ENCODE measurements at regions not wholly inside any gene's neighbourhood (a gene's known extent, or its start where the extent isn't known, plus 50 kb on each side); places are given as distances from the start of the nearest gene placed in this dataset.

- H3K27ac ChIP-seq (ENCODE audit: low read length) = no peak overlapping the region
- no peaks in the 10 kb centered on the region for H3K4me1 ChIP-seq (ENCODE audit: control insufficient read depth, insufficient read depth, low read length)
- DNase-seq (ENCODE audit: low read depth, low spot score) = no peak
- ChIA-PET POLR2A (interaction anchor here (0.6 kb wide), 1 partner anchor 55 kb away, joined by 3 read pairs; no protein-coding TSS in a partner anchor), CTCF (no interaction called here)
- H3K36me3 ChIP-seq (ENCODE audit: control insufficient read depth, insufficient read depth, low read length) = no peaks in the 10 kb centered on the region
- no peaks in the 10 kb centered on the region for H3K9me3 ChIP-seq (ENCODE audit: control insufficient read depth, insufficient read depth, low read depth, low read length)
- intact Hi-C loops (cut with micrococcal nuclease; ENCODE audit: unreplicated experiment) (no loop called here), in situ Hi-C loops (cut with HindIII; ENCODE audit: low pct_unique_long_range_greater_than_20kb, low sequenced_read_pairs) (no loop called here)
- no peak for ATAC-seq
- no peak for TF ChIP-seq POLR2AphosphoS5 (IDR thresholded peaks at IDR 0.05; ENCODE audit: low read depth, low read length)
- no peak for TF ChIP-seq REST (IDR thresholded peaks at IDR 0.05; ENCODE audit: insufficient read depth in 1 of 2, low read depth in 2 of 2, low read length in 1 of 2)
- no peak for TF ChIP-seq CTCF (IDR thresholded peaks at IDR 0.05)
- TF ChIP-seq SIN3A (IDR thresholded peaks at IDR 0.05; ENCODE audit: borderline replicate concordance, insufficient read depth, low read depth, low read length) = no peak
- no peak for TF ChIP-seq TCF7L2 (IDR thresholded peaks at IDR 0.05; ENCODE audit: low read depth, low read length)
- H3K27me3 ChIP-seq (ENCODE audit: control insufficient read depth, insufficient read depth, low read length) = no peaks in the 10 kb centered on the region
- BruUV-seq (replicated peaks) = no TSS peak
- no peak overlapping the region for H3K4me3 ChIP-seq (ENCODE audit: low read depth in 2 of 2, low read length in 2 of 2)
Observed at GRCh38 chr9:91004992-91005391, 203.4 kb downstream of the SYK start.

- Histone ChIP-seq H3K36me3 (ENCODE audit: control insufficient read depth, insufficient read depth, low read length) (no peaks in the 10 kb centered on the region), H3K27me3 (ENCODE audit: control insufficient read depth, insufficient read depth, low read length) (no peaks in the 10 kb centered on the region), H3K27ac (ENCODE audit: low read length) (no peak overlapping the region), H3K4me1 (ENCODE audit: control insufficient read depth, insufficient read depth, low read length) (no peaks in the 10 kb centered on the region), H3K9me3 (ENCODE audit: control insufficient read depth, insufficient read depth, low read depth, low read length) (no peaks in the 10 kb centered on the region), H3K4me3 (ENCODE audit: low read depth in 2 of 2, low read length in 2 of 2) (no peak overlapping the region)
- TF ChIP-seq CTCF (IDR thresholded peaks at IDR 0.05) (no peak), REST (IDR thresholded peaks at IDR 0.05; ENCODE audit: insufficient read depth in 1 of 2, low read depth in 2 of 2, low read length in 1 of 2) (no peak)
- in situ Hi-C loops (cut with HindIII; ENCODE audit: low pct_unique_long_range_greater_than_20kb, low sequenced_read_pairs) = no loop called here
- ChIA-PET CTCF (no interaction called here), POLR2A (no interaction called here)
- DNase-seq (ENCODE audit: low read depth, low spot score) (no peak), ATAC-seq (no peak)
- no TSS peak for BruUV-seq (replicated peaks)
- intact Hi-C loops (cut with micrococcal nuclease; ENCODE audit: unreplicated experiment) = no loop called here
Observed at GRCh38 chr9:91006046-91006445, 204.4 kb downstream of the SYK start.
